Loucy (cell line): ENCODE measurements at regions not wholly inside any gene's neighbourhood (a gene's known extent, or its start where the extent isn't known, plus 50 kb on each side); places are given as distances from the start of the nearest gene placed in this dataset.

Experiments used
- H2AFZ ChIP-seq: fragments of 200-600 bp; sonication (generic); 2 replicates; pipeline ENCODE4 v1.6.0; 2016; ENCODE audit warnings: antibody characterized with exemption, mild to moderate bottlenecking, low read length, moderate library complexity
- H3F3A ChIP-seq: fragments of 200-600 bp; 2 replicates; pipeline ENCODE4 v1.6.0; 2016; ENCODE audit warnings: antibody characterized with exemption, low read depth, mild to moderate bottlenecking
- H3K27me3 ChIP-seq: fragments of 200-600 bp; sonication (generic); 2 replicates; pipeline ENCODE4 v1.6.1; 2014; ENCODE audit warnings: low read length, mild to moderate bottlenecking; ENCODE audit not compliant: insufficient read depth, poor library complexity, severe bottlenecking
- H3K36me3 ChIP-seq: fragments of 200-600 bp; sonication (generic); 2 replicates; pipeline ENCODE4 v1.6.1; 2016; ENCODE audit warnings: low read length; ENCODE audit not compliant: insufficient read depth
- H3K4me1 ChIP-seq: fragments of 200-600 bp; sonication (generic); 2 replicates; pipeline ENCODE4 v1.5.1; 2014; ENCODE audit warnings: low read length, mild to moderate bottlenecking; ENCODE audit not compliant: insufficient read depth, poor library complexity, severe bottlenecking
- H3K4me2 ChIP-seq: fragments of 200-600 bp; sonication (generic); 2 replicates; pipeline ENCODE4 v1.6.0; 2014; ENCODE audit warnings: antibody characterized with exemption, low read length, low read depth, mild to moderate bottlenecking; ENCODE audit not compliant: poor library complexity, severe bottlenecking
- H3K4me3 ChIP-seq: fragments of 200-600 bp; sonication (generic); 2 replicates; pipeline ENCODE4 v1.5.1; 2014; ENCODE audit warnings: low read length, mild to moderate bottlenecking, mixed read lengths; ENCODE audit not compliant: poor library complexity, severe bottlenecking
- H3K79me2 ChIP-seq: fragments of 200-600 bp; sonication (generic); 2 replicates; pipeline ENCODE4 v1.6.1; 2014; ENCODE audit warnings: low read length; ENCODE audit not compliant: insufficient read depth
- H3K9ac ChIP-seq: fragments of 200-600 bp; sonication (generic); 2 replicates; pipeline ENCODE4 v1.6.0; 2014; ENCODE audit warnings: mild to moderate bottlenecking, low read depth, low read length, moderate library complexity; ENCODE audit not compliant: poor library complexity, severe bottlenecking
- H3K9me2 ChIP-seq: fragments of 200-600 bp; sonication (generic); replicated peaks from 2 replicates; pipeline ENCODE4 v1.6.1; 2016; ENCODE audit warnings: low read depth, low read length, mixed read lengths
- H3K9me3 ChIP-seq: fragments of 200-600 bp; sonication (generic); 2 replicates; pipeline ENCODE4 v1.6.1; 2014; ENCODE audit warnings: mild to moderate bottlenecking, antibody characterized with exemption, low read length, low read depth; ENCODE audit not compliant: insufficient read depth
- H4K20me1 ChIP-seq: fragments of 200-600 bp; sonication (generic); 2 replicates; pipeline ENCODE4 v1.6.0; 2014; ENCODE audit warnings: antibody characterized with exemption, low read length, mild to moderate bottlenecking; ENCODE audit not compliant: insufficient read depth, poor library complexity, severe bottlenecking
- EZH2phosphoT487 ChIP-seq: fragments of 200-600 bp; IDR thresholded peaks from 2 replicates; pipeline ENCODE4 v1.6.1; 2018; ENCODE audit warnings: antibody characterized with exemption, mild to moderate bottlenecking, moderate library complexity, borderline replicate concordance
- TF ChIP-seq, protein P1 (sequence below): fragments of 200-600 bp; sonication (generic); conservative IDR thresholded peaks from 2 replicates; pipeline ENCODE4 v1.5.1; 2014; ENCODE audit warnings: mild to moderate bottlenecking, antibody characterized with exemption, low read length

DNA sequence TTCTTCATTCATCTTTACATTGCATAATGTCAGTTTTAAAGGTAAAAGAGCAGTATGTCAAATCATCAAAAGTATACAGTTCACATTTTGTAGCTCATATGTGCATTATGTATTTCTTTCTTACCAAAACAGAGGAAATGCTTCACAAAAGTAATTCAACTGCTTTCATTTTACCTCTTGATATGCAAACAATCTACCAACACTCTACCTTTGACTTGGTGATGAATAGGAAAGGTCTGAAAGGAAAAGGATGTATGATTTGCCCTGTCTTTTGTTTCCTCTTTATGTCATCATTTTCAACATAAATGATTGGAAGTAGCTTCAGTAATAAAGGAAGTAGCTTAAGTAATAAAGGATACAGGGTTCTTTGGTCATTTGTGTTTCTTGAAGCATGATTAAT is 846.7 kb downstream of the NXPH1 start:
- H3F3A ChIP-seq = no peaks in the 10 kb centered on the region
- H3K9me2 ChIP-seq = no peaks in the 10 kb centered on the region
- H3K4me3 ChIP-seq = no peak overlapping the region
- H2AFZ ChIP-seq = no peak overlapping the region
- no peaks in the 10 kb centered on the region for H3K27me3 ChIP-seq
- no peaks in the 10 kb centered on the region for H3K9me3 ChIP-seq
- TF ChIP-seq, protein P1, sequence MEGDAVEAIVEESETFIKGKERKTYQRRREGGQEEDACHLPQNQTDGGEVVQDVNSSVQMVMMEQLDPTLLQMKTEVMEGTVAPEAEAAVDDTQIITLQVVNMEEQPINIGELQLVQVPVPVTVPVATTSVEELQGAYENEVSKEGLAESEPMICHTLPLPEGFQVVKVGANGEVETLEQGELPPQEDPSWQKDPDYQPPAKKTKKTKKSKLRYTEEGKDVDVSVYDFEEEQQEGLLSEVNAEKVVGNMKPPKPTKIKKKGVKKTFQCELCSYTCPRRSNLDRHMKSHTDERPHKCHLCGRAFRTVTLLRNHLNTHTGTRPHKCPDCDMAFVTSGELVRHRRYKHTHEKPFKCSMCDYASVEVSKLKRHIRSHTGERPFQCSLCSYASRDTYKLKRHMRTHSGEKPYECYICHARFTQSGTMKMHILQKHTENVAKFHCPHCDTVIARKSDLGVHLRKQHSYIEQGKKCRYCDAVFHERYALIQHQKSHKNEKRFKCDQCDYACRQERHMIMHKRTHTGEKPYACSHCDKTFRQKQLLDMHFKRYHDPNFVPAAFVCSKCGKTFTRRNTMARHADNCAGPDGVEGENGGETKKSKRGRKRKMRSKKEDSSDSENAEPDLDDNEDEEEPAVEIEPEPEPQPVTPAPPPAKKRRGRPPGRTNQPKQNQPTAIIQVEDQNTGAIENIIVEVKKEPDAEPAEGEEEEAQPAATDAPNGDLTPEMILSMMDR = no peak
- TF ChIP-seq EZH2phosphoT487 = no peak
- H3K4me2 ChIP-seq = no peak overlapping the region
- H3K36me3 ChIP-seq = no peaks in the 10 kb centered on the region
- H3K9ac ChIP-seq = no peak overlapping the region
- no peaks in the 10 kb centered on the region for H3K79me2 ChIP-seq
- no peaks in the 10 kb centered on the region for H3K4me1 ChIP-seq
- no peaks in the 10 kb centered on the region for H4K20me1 ChIP-seq

DNA sequence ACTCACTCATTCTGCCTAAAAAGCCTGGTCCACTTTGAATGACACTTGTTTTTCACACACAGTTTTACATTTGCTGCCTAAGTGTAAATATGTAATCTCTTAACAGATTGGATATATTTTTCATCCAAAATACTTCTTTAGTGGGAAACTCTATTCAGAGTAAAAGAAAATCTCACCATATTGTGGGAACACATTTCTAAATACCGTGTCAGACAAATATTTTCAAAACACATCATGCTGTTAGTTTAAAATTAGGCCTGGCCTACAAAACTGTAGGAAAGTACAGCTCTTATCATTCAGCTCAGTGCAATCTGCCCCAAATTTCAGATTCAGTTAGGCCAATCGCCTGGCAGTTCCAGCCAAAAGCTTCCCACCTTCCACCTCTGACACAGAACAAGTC is 849.8 kb downstream of the NXPH1 start:
- no peaks in the 10 kb centered on the region for H3K9me2 ChIP-seq
- no peak overlapping the region for H2AFZ ChIP-seq
- H3K4me1 ChIP-seq = no peaks in the 10 kb centered on the region
- no peak overlapping the region for H3K4me3 ChIP-seq
- no peak overlapping the region for H3K4me2 ChIP-seq
- H3F3A ChIP-seq = no peaks in the 10 kb centered on the region
- H4K20me1 ChIP-seq = no peaks in the 10 kb centered on the region
- TF ChIP-seq, protein P1 = no peak
- no peak for TF ChIP-seq EZH2phosphoT487
- no peaks in the 10 kb centered on the region for H3K27me3 ChIP-seq
- no peaks in the 10 kb centered on the region for H3K9me3 ChIP-seq
- no peaks in the 10 kb centered on the region for H3K36me3 ChIP-seq
- H3K79me2 ChIP-seq = no peaks in the 10 kb centered on the region
- H3K9ac ChIP-seq = no peak overlapping the region

DNA sequence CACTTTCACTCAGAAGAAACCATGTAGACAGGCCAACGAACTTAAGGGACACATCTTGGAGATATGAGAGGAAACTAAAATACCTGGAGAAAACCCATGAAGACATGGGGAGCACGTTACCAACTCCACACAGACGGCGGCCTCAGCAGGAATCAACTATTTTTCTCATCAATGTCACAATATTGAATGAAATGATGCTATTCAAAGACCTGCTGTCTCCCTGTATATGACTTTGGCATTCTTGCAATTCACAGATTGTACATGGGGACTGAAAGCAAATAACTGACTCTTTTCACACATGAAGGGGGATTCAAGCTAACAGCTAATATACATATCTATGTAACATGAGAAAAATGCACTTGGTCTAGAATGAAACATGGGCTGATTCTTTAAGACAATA is 869.0 kb downstream of the NXPH1 start:
- Histone ChIP-seq H3K4me2 (no peak overlapping the region), H3F3A (no peaks in the 10 kb centered on the region), H3K27me3 (no peaks in the 10 kb centered on the region), H3K9ac (no peak overlapping the region), H3K36me3 (no peaks in the 10 kb centered on the region), H4K20me1 (no peaks in the 10 kb centered on the region), H2AFZ (no peak overlapping the region), H3K9me2 (no peaks in the 10 kb centered on the region), H3K4me1 (no peaks in the 10 kb centered on the region), H3K79me2 (no peaks in the 10 kb centered on the region), H3K9me3 (no peaks in the 10 kb centered on the region), H3K4me3 (no peak overlapping the region)
- TF ChIP-seq, protein P1 = no peak
- no peak for TF ChIP-seq EZH2phosphoT487
